Anterior cingulate cortex (tissue), 58 donors: ENCODE measurements at regions not wholly inside any gene's neighbourhood (a gene's known extent, or its start where the extent isn't known, plus 50 kb on each side); places are given as distances from the start of the nearest gene placed in this dataset.
"Not testable (repeated sequence)": the region's sequence is repeated elsewhere in the genome, so short reads cannot be mapped to it uniquely, and the experiment has no call there.

Experiments used
- DNase-seq, 58 donors: peaks; one replicate each; lab custom pipeline; 2025; lab: John Stamatoyannopoulos, UW

- peak in 2 of 58 donors; percentile 4 to 5 for DNase-seq
Observed at GRCh38 chr3:178119608-178120295, 416.5 kb upstream of the KCNMB2 start.

GRCh38 chr3:178120367-178120766 lies 415.9 kb upstream of the KCNMB2 start:
- DNase-seq = no peak

DNA sequence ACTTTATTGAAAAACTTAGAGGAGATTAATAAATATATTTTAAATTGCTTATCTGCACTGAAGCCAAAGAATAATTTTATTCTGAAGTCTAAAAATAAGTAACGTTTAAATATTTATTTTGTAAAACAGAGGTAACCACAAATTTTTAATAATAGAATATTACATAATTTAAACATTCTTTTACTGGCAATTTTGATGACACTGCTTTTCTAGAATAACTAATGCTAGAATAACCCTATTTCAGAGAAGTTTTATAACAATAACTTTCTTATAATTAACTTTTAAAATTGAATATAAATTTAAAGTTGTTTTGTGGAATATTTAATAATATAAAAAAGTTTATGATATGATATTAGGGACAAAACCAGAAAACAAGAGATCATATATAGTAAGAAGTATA lies 409.6 kb upstream of the KCNMB2 start:
- DNase-seq = no peak

- no peak for DNase-seq
Observed at GRCh38 chr3:178127221-178127620, 409.0 kb upstream of the KCNMB2 start.

GRCh38 chr3:178129109-178129508 lies 407.1 kb upstream of the KCNMB2 start:
- DNase-seq = no peak

GRCh38 chr3:178131801-178132200 lies 404.4 kb upstream of the KCNMB2 start:
- DNase-seq = no peak

DNA sequence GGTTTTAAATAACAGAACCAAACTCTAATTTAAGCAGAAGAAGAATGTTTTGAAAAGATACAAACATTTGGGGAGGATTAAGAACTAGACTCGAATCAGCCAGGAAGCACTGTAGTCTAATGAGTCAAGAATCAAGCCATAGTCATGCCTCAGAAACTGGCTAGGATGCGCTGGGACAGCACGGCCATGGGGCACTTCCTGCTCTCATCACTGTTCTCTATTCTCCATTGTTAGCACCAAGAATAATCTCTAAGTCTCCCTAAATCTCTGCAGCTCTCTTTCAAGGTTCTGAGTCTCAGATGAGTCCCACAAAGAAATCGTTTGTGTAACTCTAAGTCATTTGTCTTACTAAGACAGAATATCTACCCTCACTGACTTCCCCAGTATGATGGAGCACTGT lies 399.0 kb upstream of the KCNMB2 start:
- no peak for DNase-seq

- DNase-seq = no peak
Observed at GRCh38 chr3:178137831-178138230, 398.4 kb upstream of the KCNMB2 start.

DNA sequence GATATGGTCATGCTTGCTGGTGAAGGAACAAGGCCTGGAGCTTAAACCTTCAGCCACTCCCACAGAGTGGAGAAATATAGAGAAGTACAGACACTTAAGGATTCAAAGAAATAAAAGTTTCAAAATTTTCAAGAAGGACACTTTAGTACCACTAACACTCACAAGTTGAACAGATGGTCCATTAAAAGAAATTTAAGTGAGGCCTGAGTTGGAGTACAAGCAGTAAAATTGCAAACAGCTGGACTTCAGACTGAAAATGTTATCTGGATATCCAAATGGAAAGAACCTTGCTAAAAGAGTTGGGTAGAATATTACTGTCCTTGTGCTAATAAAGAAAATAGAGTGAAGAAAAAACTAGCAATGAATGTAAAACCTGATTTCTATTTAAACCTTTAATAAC lies 397.1 kb upstream of the KCNMB2 start:
- DNase-seq = no peak

GRCh38 chr3:178140531-178141304 lies 395.5 kb upstream of the KCNMB2 start:
- DNase-seq = no peak

- not testable (repeated sequence) for DNase-seq
Observed at GRCh38 chr3:178141305-178141684, 394.9 kb upstream of the KCNMB2 start.

- no peak for DNase-seq
Observed at GRCh38 chr3:178146406-178146831, 389.8 kb upstream of the KCNMB2 start.

GRCh38 chr3:178147001-178147400 lies 389.2 kb upstream of the KCNMB2 start:
- DNase-seq = no peak

DNA sequence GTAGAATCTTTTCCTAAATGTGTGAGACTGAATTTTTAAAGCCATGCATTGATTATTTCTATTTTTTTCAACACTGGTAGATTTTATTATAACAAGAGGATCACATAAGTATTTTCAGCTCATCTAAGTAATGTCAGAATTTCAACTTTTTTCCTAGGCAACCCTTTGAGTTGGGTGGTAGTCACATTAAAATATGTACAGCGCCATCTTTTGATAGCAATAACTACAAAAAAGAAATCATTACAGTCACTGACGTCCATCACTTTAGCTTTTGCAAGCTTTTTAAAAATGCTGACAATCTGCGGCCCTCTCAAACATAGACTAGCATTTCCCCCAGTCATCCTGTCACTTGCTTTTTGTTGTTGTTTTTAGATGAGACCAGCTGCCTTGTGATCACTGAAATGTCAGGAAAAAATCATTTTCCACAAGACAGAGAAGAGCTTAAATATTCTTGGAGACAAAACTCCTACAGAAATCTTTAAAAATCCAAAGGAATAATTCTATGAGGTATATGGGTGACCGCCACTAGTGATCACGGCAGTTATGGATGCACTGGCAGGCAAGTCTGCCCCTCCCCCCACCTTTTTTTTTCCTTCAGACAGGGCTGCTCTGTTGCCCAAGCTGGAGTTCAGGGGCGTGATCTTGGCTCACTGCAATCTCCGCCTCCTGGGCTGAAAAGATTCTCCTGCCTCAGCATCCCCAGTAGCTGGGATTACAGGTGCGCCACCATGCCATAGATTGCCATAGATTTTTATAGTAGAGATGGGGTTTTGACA lies 384.0 kb upstream of the KCNMB2 start:
- DNase-seq = peak in 3 of 58 donors; percentile 0 to 20 (median 2)

- DNase-seq = no peak
Observed at GRCh38 chr3:178152988-178153387, 383.2 kb upstream of the KCNMB2 start.

- no peak for DNase-seq
Observed at GRCh38 chr3:178155521-178155920, 380.7 kb upstream of the KCNMB2 start.

GRCh38 chr3:178156301-178156700 lies 379.9 kb upstream of the KCNMB2 start:
- no peak for DNase-seq

DNA sequence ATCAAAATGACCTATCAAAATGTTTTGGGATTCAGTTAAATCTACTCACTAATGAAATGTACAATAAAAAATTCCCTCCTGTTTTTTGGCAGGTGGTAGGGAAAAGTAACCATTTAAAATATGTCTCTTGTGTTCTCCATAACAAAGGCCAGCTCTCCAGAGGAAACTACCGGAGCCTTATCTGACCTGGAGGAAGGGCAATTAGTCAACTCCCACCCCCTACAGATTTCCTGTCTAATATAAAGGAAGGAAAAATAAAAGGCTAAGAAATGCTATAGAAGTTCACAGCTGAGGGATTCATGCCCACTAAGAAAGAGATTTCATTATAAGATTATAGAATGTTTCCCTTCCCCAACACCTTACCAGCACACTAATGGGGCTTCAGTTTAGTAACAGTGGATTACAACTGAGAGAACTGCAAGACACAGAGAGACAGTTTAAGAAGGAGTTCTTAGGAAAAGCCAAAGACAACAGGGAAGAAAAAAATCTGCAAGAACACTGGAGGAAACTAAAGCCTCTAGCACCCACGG lies 376.5 kb upstream of the KCNMB2 start:
- DNase-seq = no peak

DNA sequence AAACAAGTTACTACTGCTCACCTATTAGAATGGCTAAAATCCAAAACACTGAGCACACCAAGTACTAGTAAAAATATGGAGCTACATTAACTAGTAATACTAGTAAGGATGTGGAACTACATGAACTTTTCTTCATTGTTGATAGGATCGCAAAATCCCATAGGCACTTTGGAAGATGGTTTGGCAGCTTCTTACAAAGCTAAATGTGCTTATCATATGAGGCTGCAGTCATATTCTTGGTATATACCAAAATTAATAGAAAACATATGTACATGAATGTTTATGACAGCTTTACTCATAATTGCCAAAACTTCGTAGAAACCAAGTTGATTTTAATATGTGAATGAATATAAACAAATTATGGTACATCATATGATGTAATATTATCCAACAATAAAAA lies 366.8 kb upstream of the KCNMB2 start:
- DNase-seq = no peak

DNA sequence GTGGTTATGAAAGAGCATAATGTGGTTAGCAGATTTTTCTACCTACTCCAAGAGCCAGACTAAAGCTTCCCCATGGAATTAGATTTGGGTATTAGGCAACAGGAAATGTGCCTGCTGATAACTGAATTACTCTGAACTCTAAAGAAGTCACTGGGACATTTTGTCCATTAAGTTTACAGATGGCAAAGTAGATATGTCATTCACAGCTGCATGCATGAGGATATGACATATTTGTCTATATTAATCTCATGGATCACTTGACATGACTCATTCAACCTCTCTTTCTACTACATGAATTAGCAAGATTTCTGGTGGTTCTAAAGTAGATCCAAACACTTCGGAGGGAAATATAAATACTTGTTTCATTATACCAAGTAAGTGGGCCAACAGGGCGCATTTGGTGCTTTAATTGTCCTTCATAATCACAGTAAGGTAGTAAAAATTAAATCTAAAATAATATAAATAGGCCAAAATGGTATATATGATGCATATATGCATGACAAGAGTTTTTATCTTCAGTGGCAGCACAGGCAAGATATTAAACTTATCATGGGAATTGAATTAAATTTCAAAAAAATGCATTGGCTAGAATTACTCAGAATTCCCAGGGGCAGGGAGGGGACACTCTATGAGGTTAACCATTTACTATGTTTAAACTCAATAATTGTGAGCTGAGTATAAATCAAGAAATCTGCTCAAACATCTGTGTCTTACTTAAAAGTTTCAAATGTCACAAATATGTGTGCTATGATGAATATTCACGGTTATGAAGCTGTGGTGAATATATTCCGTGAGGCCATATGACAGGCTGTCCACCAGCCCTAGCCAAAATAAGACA lies 365.3 kb upstream of the KCNMB2 start:
- no peak for DNase-seq
